ENCODE measurements at regions not wholly inside any gene's neighbourhood (a gene's known extent, or its start where the extent isn't known, plus 50 kb on each side); places are given as distances from the start of the nearest gene placed in this dataset.

DNA sequence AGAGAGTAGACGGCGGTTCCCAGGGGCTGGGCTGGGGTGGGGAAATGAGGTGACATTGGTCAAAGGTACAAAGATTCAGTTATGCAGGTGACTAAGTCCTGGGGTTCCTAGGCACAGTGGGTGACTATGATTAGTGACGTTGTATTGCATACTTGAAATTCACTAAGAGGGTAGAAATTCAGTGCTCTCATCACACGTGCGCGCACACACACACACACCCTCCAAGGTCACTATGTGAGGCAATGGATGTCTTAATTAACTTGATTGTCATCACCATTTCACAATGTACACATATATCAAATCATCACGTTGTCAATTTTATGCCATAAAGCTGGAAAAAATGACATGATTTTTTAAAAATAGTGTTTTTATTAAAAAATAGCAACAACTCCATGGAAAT is 92.9 kb upstream of the ALKAL2 start (continued):
- TF ChIP-seq FOSL1 (IDR thresholded peaks at IDR 0.05; ENCODE audit: insufficient read depth, low read depth, low read length) = no peak
